Stimulated activated CD4-positive, alpha-beta T cell treated with anti-CD3 and anti-CD28 coated beads, Interleukin-1b, Interleukin-23, amount 100 ng/mL, for 4 hours (primary cell): ENCODE measurements at regions not wholly inside any gene's neighbourhood (a gene's known extent, or its start where the extent isn't known, plus 50 kb on each side); places are given as distances from the start of the nearest gene placed in this dataset.
"Not testable (repeated sequence)": the region's sequence is repeated elsewhere in the genome, so short reads cannot be mapped to it uniquely, and the experiment has no call there.

Experiments
- DNase-seq, 2 donors: peaks; one replicate each; pipeline ENCODE4 v3.0.0-alpha.2; 2020; ENCODE audit warnings: low read depth in 2 of 2

DNA sequence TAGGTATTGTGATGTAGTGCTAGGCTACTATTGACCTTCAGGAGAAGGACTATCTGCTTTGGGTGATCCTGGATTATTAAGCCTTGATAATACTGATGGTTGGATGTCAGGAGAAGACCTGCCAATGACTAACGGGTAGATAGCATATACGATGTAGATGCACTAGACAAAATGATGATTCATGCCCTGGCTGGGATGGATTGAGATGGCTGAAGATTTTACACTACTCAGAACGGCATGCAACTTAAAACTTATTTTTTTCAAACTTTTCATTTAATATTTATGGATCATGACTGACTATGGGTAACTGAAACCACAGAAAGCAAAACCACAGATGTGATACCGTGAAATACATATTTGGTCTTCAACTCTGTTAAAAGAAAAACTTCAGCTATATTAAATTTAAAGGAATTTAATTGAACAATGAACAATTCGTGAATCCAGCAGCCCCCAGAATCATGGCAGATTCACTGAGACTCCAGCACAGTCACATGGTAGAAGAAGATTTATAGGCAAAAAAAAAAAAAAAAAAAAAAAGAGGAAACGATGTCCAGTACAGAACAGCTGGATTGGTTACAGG lies 124.6 kb upstream of the CDK13 start:
- DNase-seq: no peak

DNA sequence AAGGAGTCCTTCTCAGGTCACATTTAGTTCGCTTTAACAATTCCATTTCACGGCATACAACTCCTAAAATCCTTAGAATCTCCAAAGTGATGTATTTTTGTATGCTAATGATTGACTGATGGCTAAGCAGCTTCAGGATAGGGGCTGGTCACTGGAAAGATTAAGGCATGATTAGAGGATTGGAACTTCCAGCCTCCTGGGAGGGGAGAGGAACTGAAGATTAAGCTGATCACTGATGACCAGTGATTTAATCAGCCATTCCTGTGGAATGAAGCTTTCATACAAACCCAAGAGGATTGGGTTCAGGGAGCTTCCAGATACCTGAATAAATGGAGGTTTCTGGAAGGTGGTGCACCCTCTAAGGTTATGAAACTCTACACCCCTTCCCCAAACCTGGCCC lies 123.9 kb upstream of the CDK13 start:
- no peak for DNase-seq

DNA sequence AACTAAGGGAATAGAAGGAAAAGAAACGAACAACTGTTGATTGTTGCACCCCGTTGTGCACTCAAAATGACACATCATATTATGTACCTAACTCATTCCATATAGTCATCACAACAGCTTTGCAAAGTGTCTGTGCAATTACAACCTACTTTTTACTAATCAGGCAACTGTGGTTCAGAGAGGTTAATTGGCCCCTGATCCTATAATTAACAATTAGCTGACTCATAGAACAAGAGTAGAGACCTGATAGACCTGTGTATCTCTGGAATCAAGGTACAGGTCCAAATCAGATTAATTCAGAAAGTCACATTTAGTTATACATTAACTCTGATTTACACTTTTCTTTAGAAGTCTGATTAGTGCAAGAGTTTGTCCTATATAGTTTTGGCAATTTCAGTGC lies 122.5 kb upstream of the CDK13 start:
- DNase-seq: no peak

DNA sequence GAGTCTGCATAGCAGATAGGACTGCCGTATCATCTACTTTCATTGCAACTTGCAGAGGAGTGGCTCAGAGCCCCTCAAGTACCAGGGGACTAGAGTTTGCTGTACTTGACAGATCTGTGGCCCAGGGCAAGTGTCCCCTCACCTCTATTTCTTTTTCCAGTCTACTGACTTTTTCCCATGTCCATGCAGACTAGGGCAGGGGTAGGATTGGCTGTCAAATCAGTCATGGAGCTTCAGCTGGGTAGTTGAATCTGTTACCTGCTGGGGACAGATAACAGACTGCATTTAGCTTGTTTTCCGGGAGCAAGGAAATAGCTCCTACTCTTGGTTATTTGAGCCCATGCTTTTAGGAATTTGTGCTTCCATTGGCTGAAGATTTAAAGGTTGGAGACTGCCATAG lies 121.0 kb upstream of the CDK13 start:
- no peak for DNase-seq

DNA sequence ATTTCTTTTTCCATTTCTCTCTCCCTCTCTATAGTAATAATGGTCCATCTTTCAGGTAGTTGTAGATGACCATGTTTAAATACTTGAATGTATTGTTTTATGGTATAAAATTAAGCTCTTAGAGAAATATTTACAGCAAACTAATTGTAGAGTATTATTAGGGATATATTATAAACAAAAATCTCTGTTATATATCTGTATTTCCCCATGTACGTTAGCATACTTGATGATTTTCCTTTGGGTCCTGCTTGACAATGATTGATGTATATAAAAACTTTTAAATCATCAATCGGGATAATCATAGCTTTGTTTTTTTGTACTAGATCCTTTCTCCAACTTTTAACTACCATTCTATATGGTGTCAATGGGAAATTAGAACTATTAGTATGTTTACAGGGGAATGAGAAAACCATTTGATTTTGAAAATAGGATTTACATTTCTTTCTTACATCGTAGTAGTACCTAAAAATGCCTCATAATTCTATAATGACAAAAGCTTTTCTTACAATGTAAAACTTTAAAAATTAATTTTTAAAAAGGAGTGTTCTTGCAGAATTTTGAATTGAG lies 117.5 kb upstream of the CDK13 start:
- no peak for DNase-seq

DNA sequence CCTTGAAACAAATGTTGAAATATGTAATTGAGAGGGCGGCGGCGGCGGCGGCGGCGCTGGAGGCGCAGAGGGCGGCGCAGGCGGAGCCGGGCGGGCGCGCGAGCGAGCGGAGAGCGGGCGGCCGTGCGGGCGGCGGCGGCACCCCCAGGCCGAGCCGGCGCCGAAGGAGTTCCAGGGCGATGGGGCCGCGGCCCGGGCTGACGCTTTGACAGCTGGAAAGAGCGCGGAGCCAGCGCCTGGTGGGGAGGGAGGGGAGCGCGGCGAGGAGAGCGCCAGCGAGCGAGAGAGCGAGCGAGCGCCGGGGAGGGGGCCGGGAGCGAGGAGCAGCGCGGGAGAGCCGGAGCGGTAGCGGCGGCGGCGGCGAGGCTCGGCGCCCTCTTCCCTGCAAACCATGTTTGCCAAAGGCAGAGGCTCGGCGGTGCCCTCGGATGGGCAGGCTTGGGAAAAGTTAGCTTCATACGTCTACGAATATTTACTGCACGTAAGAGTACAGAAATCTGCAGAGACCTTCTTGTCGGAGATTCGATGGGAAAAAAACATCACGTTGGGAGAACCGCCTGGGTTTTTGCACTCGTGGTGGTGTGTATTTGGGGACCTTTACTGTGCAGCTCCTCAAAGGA lies 116.8 kb upstream of the CDK13 start:
- peak in 1 of 2 donors; percentile 39 for DNase-seq

DNA sequence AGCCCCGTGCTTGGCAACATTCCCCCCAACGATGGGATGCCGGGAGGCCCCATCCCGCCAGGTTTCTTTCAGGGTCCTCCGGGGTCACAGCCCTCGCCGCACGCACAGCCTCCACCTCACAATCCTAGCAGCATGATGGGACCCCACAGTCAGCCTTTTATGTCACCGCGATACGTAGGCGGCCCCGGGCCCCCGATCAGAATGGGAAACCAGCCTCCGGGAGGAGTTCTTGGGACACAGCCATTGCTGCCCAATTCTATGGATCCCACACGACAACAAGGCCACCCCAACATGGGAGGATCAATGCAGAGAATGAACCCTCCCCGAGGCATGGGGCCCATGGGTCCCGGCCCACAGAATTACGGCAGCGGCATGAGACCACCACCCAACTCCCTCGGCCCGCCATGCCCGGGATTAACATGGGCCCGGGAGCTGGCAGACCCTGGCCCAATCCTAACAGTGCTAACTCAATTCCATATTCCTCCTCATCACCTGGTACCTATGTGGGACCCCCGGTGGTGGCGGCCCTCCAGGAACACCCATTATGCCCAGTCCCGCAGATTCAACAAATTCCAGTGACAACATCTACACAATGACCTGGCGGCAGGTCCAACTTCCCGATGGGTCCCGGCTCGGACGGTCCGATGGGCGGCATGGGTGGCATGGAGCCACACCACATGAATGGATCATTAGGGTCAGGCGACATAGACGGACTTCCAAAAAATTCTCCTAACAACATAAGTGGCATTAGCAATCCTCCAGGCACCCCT lies 116.0 kb upstream of the CDK13 start:
- DNase-seq: not testable (repeated sequence)

DNA sequence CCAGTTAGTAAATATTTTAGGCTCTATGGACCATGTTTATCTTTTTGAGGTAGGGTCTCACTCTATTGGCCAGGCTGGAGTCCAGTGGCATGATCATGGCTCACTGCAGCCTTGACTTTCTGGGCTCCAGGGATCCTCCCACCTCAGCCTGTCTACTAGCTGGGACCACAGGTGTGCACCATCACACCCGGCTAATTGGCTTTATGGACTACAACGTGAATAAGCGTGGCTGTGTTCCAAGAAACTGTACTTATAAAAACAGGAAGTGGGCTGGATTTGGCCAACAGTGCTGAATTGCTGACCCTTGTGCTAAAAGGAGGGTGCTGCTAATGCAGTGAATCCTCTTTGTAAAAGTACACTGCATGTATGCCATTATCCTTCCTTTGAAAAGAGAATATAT lies 111.7 kb upstream of the CDK13 start:
- no peak for DNase-seq

DNA sequence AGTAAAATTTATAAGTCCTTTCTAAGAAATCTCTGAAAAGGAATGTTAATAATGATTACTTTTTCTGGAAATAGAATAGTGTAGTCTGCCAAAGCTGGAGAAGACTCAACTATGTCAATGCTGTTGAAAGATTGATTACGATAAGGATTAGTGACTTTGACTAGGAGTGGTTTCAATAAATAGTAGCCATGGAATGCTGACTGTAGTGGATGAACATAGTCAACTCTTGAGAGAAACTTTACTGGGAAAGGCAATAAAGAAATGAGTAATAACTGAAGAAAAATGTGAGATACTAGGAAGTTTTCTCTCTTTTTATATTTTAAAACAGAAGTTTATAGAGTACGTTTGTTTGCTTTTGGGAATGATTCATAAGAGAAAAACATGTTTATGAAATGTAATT lies 105.0 kb upstream of the CDK13 start:
- no peak for DNase-seq

DNA sequence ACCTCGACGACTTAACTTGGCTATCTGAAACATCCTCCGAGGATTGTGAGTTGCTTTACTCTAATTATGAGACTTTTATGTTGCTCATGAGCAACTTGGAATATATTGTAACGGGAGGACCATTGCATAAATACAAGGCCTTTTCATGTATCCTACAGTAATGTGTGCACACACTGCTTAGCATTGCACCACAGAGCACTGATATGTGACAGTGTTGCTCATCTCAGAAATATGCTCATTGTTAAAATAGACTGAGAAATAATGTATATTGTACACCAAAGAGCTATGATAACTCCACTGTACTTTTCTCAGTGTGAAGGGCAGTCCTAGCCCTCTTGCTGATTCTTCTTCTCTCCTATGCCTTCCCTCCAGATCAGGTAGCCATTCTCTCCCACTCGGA lies 102.8 kb upstream of the CDK13 start:
- DNase-seq: no peak

DNA sequence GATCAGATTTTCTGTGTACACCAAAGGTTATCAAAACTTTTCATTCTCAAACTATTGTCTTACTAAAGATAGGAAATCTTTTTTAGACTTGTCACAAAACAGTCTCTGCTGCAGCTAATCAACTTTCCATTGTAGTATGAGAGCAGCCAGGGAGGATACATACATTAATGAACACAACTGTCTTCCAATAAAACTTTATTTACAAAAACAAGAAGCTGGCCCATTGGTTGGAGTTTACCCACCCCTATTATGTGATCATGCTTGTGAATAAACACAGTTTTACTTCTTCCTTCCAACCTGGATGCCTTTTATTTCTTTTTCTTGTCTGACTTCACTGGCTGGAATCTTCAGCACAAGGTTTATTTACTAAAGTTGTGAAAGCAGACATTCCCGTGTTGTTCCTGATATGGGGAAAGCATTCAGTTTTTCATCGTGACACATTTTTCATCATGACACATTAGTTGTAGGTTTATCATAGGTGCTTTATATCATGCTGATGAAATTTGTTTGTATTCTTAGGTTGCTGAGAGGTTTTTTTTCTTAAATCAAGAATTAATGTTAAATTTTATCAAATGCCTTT lies 98.5 kb upstream of the CDK13 start:
- DNase-seq: no peak

DNA sequence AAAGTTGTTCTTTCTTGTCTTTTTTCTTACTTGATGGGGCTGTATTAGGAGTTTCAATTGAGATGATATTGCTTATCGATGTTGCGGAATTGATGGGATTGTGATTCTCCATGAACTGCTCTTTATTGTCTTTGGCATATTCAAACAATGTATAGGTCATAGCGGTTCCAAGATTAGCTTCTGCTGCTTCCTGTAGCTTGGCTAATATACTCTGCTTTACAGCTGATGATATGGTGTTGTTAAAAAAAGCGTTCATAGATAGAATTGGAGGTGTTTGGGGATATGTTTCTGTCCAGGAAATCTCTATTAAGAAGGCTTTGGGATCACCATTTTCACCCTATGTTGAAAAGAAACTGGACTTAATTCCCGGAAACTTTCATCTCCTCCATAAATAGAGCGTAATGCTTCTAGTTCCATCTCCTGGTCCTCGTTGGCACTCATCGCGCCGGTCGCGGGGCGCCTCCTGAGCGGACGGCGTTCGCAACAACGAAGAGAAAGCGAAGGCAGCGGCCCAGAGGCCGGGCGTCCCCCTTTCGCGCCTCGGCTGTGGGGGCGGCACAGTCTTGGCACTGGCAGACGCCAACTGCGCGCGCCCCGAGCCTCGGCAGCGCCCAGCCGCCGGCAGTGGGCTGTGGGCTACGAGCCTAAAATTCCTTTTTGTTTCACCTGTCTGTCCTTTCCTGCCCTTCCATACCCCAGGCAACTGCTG lies 95.3 kb upstream of the CDK13 start:
- not testable (repeated sequence) for DNase-seq

DNA sequence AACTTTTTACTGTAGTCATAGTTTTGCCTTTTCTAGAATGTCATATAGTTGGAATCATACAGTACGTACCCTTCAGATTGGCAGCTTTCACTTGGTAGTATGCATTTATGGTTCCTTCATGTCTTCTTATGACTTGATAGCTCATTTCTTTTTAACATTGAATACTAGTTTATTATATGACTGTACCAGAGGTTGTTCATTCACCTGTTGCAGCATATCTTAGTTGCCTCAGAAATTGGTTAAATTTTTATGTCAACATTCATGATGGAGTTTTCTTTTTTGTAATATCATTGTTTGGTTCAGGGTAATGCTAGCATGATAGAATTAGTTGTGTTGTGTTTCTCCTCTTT lies 94.8 kb upstream of the CDK13 start:
- no peak for DNase-seq

DNA sequence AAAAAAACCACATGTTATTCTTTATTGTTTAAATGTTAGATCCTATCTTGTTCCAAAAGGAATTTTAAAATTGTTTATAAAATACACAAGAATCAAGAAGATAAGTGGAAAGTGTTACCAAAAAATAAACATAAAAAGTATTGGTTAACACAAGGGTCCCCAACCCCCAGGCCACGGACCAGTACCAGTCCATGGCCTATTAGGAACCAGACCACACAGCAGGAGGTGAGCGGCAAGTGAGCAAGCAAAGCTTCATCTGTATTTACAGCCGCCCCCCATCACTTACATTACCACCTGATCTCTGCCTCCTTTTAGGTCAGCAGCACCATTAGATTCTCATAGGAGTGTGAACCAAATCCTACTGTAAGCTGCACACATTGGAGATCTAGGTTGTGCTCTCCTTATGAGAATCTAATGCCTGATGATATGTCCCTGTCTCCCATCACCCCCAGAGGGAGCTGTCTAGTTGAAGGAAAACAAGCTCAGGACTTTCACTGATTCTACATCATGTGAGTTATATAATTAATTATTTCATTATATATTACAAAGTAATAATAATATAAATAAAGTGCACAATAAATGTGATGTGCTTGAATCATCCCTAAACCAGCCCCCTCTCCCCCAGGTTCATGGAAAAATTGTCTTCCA lies 86.3 kb upstream of the CDK13 start:
- not testable (repeated sequence) for DNase-seq

DNA sequence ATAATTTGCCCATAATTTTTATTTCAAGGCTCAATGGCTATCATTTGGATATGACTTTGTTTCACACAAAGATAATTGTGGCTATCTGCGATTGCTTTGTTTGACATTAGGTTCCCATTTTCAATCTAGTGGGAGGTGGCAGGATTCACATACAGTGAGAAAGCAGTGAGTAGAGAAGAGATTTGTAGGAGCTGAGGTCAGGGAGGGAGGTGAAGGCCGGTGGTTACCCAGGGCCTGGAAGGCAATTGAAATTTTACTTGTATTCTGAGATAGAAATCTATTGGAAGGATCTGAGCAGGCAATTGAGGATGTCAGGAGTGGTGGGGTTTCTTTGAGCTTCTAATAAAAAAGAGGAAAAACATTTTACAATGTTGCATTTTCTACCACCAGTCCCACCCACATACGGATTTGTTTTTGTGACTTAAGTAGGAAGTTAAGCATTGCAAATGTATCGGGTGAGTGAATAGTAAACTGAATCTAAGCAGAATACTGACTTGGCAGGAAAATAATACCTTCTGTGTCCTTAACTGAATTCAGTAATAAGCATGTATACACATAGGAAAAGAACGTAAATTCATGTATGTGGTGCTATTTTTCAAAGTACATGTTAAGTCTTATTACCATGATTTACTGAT lies 80.1 kb upstream of the CDK13 start:
- not testable (repeated sequence) for DNase-seq

DNA sequence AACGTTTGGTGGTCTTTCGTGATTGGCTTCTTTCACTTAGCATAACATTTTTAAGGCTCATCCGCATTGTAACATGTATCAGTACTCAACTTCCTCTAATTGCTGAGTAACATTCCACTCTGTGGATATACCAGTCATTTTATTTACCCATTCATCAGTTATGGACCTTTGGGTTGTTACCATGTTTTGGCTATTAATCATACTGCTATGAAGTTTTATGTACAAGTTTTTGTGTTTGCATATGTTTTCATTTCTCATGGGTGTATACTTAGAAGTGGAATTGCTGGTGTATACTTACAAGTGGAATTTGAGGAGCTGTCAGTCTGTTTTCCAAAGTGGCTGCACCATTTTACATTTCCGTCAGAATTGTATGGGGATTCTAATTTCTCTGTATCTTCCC lies 78.4 kb upstream of the CDK13 start:
- not testable (repeated sequence) for DNase-seq

DNA sequence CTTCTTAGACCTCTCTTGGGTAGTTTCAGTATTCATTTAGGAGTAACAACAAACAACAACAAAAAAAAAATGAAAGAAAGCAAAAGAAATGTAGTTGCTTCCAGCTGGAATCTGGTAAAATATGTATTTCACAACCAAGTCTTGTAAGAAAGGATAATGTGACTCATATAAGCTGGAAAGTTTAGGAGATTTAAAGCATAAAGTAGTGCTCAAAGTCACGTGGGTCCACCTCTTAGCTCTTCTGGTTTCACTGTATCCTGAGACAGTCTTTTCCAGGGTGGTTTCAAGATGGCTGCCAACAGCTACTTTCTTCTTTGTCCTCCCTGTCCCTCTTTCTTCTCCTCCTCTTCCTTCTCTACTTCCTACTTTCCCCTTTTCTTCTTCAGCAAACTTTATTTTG lies 69.5 kb upstream of the CDK13 start:
- DNase-seq: no peak

DNA sequence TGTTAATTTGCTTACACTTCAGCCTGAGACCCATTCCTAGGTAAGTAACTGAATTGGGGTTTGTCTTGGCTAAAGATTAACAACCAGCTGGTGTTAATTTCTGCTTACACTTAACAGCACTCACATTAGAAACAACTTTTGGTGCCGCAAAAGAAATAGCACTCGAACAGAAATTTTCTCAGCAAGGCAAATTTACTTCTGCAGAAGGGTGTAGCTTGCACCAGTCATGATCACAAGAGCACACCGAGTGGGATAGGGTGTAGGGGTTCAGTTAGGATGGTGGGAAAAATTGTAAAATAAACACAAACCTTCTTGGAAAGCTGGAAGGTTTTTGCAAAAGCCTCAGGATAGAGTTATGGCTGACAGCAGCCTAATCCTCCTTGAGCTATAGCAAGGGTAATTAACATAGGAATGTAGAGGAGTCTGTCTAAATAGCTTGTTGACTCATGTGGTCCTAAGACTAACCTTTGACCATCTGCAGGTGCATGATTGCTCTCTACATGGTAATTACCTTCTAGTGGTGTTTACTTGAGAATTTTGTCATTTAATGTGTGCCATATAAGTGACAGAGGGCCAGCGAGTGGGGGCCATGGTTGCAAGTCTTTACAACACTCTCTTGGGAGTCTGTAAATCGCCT lies 67.8 kb upstream of the CDK13 start:
- no peak for DNase-seq

DNA sequence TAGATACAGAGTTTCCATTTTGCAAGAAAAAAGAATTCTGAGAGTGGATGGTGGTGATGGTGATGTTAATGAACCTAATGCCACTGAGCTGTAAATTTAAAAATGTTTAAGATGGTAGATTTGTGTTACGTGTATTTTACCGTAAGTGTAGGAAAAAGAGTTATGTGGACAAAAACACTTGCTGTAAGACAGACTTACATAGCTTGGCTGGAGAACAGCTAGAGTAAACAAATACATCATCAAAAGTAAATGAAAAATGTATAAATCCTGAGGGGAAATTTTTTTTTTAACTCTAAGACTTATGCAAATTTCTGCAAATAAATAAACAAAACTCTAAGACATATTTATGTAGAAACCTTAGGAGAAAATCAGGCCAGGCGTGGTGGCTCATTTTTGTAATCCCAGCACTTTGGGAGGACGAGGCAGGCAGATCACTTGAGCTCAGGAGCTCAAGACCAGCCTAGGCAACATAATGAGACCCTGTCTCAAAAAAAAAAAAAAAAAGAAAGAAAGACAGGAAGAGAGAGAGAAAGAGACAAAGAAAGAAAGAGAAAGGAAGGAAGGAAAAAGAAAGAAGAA lies 66.2 kb upstream of the CDK13 start:
- DNase-seq: no peak

DNA sequence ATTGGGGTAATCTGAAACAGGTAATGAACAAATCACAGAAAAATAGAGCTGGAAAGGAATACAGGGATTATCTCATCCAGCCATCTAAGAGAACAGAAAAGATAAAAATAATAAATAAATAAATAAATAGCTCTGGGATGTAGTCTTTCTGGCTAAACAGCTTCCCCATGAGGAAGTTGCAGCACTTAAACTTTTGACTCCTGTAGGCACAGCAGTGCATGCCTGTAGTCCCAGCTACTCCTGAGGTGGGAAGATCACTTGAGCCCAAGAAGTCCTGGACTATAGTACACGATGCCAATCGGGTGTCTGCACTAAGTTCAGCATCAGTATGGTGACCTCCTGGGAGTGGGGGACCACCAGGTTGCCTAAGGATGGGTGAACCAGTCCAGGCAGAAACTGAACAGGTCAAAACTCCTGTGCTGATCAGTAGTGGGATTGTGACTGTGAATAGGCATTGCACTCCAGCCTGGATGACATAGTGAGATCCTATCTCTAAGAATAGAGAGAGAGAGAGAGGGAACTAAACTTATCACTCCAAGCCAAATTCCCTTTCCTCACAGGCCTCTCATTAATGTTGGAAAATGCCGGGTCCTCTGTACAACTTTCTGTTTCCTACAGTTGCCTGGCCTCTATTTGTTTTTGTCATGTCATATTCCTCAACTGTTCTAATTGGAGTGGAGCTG lies 61.7 kb upstream of the CDK13 start:
- DNase-seq: no peak
